CD4-positive, alpha-beta T cell (primary cell): ENCODE measurements at regions not wholly inside any gene's neighbourhood (a gene's known extent, or its start where the extent isn't known, plus 50 kb on each side); places are given as distances from the start of the nearest gene placed in this dataset.

ENCODE experiments used
- ATAC-seq: fragments of 200-7000 bp; cut with Tn5 transposase; one replicate; pipeline ENCODE4 v1.10.0; 2022; ENCODE audit warnings: mild to moderate bottlenecking; ENCODE audit not compliant: poor library complexity
- CTCF ChIA-PET: fragments of 350-600 bp; sonication (Branson Sonifier 250); formaldehyde crosslinking; loops from one replicate; lab custom pipeline; 2021; ENCODE audit warnings: antibody characterized with exemption, inconsistent platforms; lab: Charles Lee
- POLR2A ChIA-PET: fragments of 350-600 bp; sonication (Branson Sonifier 250); formaldehyde crosslinking; loops from one replicate; lab custom pipeline; 2021; ENCODE audit warnings: antibody characterized with exemption, inconsistent platforms; lab: Charles Lee
- DNase-seq, 14 experiments: peaks; one replicate each; pipeline ENCODE4 v3.0.0-alpha.2; 2013 to 2020; ENCODE audit warnings: mixed read lengths in 2 of 14
- H3K27ac ChIP-seq, 2 donors: one replicate each; pipeline versions ENCODE4 v1.5.1 to v1.7.0; 2013; ENCODE audit warnings: low read length in 2 of 2, low read depth in 1 of 2, mild to moderate bottlenecking in 1 of 2
- H3K27me3 ChIP-seq, 2 experiments: 1 replicate in 1 of 2; 2 replicates in 1 of 2; pipeline versions ENCODE4 v1.6.1 to v1.7.0; 2013; ENCODE audit warnings: low read length in 2 of 2, control low read depth in 1 of 2, mild to moderate bottlenecking in 1 of 2, moderate library complexity in 1 of 2; ENCODE audit not compliant: insufficient read depth in 2 of 2, control insufficient read depth in 1 of 2
- H3K36me3 ChIP-seq: one replicate; pipeline ENCODE4 v1.6.1; 2013; ENCODE audit warnings: low read length, control low read depth; ENCODE audit not compliant: insufficient read depth
- H3K4me1 ChIP-seq: one replicate; pipeline ENCODE4 v1.6.1; 2013; ENCODE audit warnings: low read length, control low read depth; ENCODE audit not compliant: insufficient read depth
- H3K4me3 ChIP-seq: one replicate; pipeline ENCODE4 v1.5.1; 2013; ENCODE audit warnings: mild to moderate bottlenecking, low read length, moderate library complexity
- H3K9me3 ChIP-seq, 2 experiments: 1 replicate in 1 of 2; 2 replicates in 1 of 2; pipeline versions ENCODE4 v1.6.1 to v1.7.0; 2013; ENCODE audit warnings: low read length in 2 of 2, mild to moderate bottlenecking in 2 of 2, control low read depth in 1 of 2, moderate library complexity in 1 of 2; ENCODE audit not compliant: control insufficient read depth in 1 of 2, insufficient read depth in 1 of 2
- H3K27ac Mint-ChIP-seq: one replicate; pipeline ENCODE4 v1.8.0; 2020; ENCODE audit warnings: mixed read lengths
- H3K27me3 Mint-ChIP-seq: one replicate; pipeline ENCODE4 v1.8.0; 2021; ENCODE audit warnings: mixed read lengths
- H3K36me3 Mint-ChIP-seq: one replicate; pipeline ENCODE4 v1.8.0; 2021; ENCODE audit warnings: low read depth, mixed read lengths
- H3K4me1 Mint-ChIP-seq: one replicate; pipeline ENCODE4 v1.8.0; 2021; ENCODE audit warnings: low read depth, mixed read lengths
- H3K4me3 Mint-ChIP-seq: one replicate; pipeline ENCODE4 v1.8.0; 2020; ENCODE audit warnings: mild to moderate bottlenecking, mixed read lengths
- H3K9me3 Mint-ChIP-seq: one replicate; pipeline ENCODE4 v1.8.0; 2020; ENCODE audit warnings: mixed read lengths
- CTCF ChIP-seq: fragments of 200-600 bp; IDR thresholded peaks from one replicate; pipeline ENCODE4 v1.8.0; 2022; ENCODE audit warnings: antibody characterized with exemption, mild to moderate bottlenecking
- intact Hi-C, 2 experiments: fragments of 100-400 bp; cut with DNase I in 1 of 2; cut with micrococcal nuclease in 1 of 2; formaldehyde crosslinking; loops; one replicate each; pipeline versions ENCODE4 v1.15.1 to v1.9.0; 2023 to 2025; cut with DNase I, micrococcal nuclease

GRCh38 chr21:24045775-24046215 lies 1561.5 kb downstream of the MRPL39 start:
- Histone ChIP-seq H3K27me3 (no peaks in the 10 kb centered on the region), H3K4me1 (peaks cover 4% of the 10 kb centered on the region), H3K27ac (no peak overlapping the region), H3K9me3 (no peaks in the 10 kb centered on the region), H3K4me3 (no peak overlapping the region), H3K36me3 (no peaks in the 10 kb centered on the region)
- no peaks in the 10 kb centered on the region for H3K27me3 Mint-ChIP-seq
- H3K4me1 Mint-ChIP-seq = peaks cover 19% of the 10 kb centered on the region
- ATAC-seq (no peak), DNase-seq (peak in 4 of 14 experiments; percentile 19 to 25 (median 23))
- no peaks in the 10 kb centered on the region for H3K9me3 Mint-ChIP-seq
- CTCF ChIA-PET = no interaction called here
- H3K4me3 Mint-ChIP-seq = no peak overlapping the region
- no peaks in the 10 kb centered on the region for H3K36me3 Mint-ChIP-seq
- no peak for TF ChIP-seq CTCF
- POLR2A ChIA-PET = no interaction called here
- intact Hi-C loops = no loop called here
- no peak overlapping the region for H3K27ac Mint-ChIP-seq

- ChIA-PET POLR2A (no interaction called here), CTCF (no interaction called here)
- H3K36me3 Mint-ChIP-seq = no peaks in the 10 kb centered on the region
- H3K27ac Mint-ChIP-seq = no peak overlapping the region
- H3K36me3 ChIP-seq = no peaks in the 10 kb centered on the region
- no peaks in the 10 kb centered on the region for H3K27me3 ChIP-seq
- H3K4me3 ChIP-seq = no peak overlapping the region
- intact Hi-C loops = no loop called here
- no peaks in the 10 kb centered on the region for H3K27me3 Mint-ChIP-seq
- no peak for DNase-seq
- no peaks in the 10 kb centered on the region for H3K9me3 ChIP-seq
- H3K9me3 Mint-ChIP-seq = no peaks in the 10 kb centered on the region
- H3K4me1 ChIP-seq = peaks cover 4% of the 10 kb centered on the region
- no peak for TF ChIP-seq CTCF
- H3K4me1 Mint-ChIP-seq = peaks cover 19% of the 10 kb centered on the region
- no peak for ATAC-seq
- no peak overlapping the region for H3K27ac ChIP-seq
- no peak overlapping the region for H3K4me3 Mint-ChIP-seq
These were observed 1561.9 kb downstream of the MRPL39 start for GRCh38 chr21:24045373-24045772.

GRCh38 chr21:24042687-24043086 lies 1564.6 kb downstream of the MRPL39 start:
- DNase-seq (no peak), ATAC-seq (no peak)
- Histone ChIP-seq H3K4me3 (no peak overlapping the region), H3K9me3 (no peaks in the 10 kb centered on the region), H3K36me3 (no peaks in the 10 kb centered on the region), H3K27me3 (no peaks in the 10 kb centered on the region), H3K27ac (no peak overlapping the region), H3K4me1 (peaks cover 4% of the 10 kb centered on the region)
- H3K4me3 Mint-ChIP-seq = no peak overlapping the region
- H3K9me3 Mint-ChIP-seq = no peaks in the 10 kb centered on the region
- H3K4me1 Mint-ChIP-seq = peaks cover 15% of the 10 kb centered on the region
- H3K27ac Mint-ChIP-seq = no peak overlapping the region
- intact Hi-C loops = no loop called here
- ChIA-PET POLR2A (no interaction called here), CTCF (no interaction called here)
- no peaks in the 10 kb centered on the region for H3K27me3 Mint-ChIP-seq
- H3K36me3 Mint-ChIP-seq = no peaks in the 10 kb centered on the region
- TF ChIP-seq CTCF = no peak
